ENCODE measurements at regions not wholly inside any gene's neighbourhood (a gene's known extent, or its start where the extent isn't known, plus 50 kb on each side); places are given as distances from the start of the nearest gene placed in this dataset.

- DNase-seq = no peak
These were observed 772.2 kb upstream of the ALCAM start for GRCh38 chr3:104594491-104594890.

GRCh38 chr3:104596054-104596453 lies 770.7 kb upstream of the ALCAM start:
- no peak for DNase-seq

GRCh38 chr3:104596551-104596950 lies 770.2 kb upstream of the ALCAM start:
- peak; percentile 53 for DNase-seq

GRCh38 chr3:104598848-104599511 lies 767.7 kb upstream of the ALCAM start:
- no peak for DNase-seq

- peak; percentile 12 for DNase-seq
These were observed 762.2 kb upstream of the ALCAM start for GRCh38 chr3:104604326-104605010.

GRCh38 chr3:104606812-104607211 lies 759.9 kb upstream of the ALCAM start:
- no peak for DNase-seq

GRCh38 chr3:104610730-104611652 lies 755.7 kb upstream of the ALCAM start:
- DNase-seq = no peak

- no peak for DNase-seq
These were observed 754.5 kb upstream of the ALCAM start for GRCh38 chr3:104612218-104612617.

- no peak for DNase-seq
These were observed 752.1 kb upstream of the ALCAM start for GRCh38 chr3:104614564-104614963.

GRCh38 chr3:104628185-104628789 lies 738.4 kb upstream of the ALCAM start:
- peak; percentile 64 for DNase-seq

GRCh38 chr3:104629038-104629437 lies 737.7 kb upstream of the ALCAM start:
- peak; percentile 87 for DNase-seq

- DNase-seq = no peak
These were observed 735.5 kb upstream of the ALCAM start for GRCh38 chr3:104631254-104631653.

- no peak for DNase-seq
These were observed 734.2 kb upstream of the ALCAM start for GRCh38 chr3:104632521-104632920.

- no peak for DNase-seq
These were observed 733.8 kb upstream of the ALCAM start for GRCh38 chr3:104632947-104633346.

GRCh38 chr3:104635872-104636580 lies 730.7 kb upstream of the ALCAM start:
- DNase-seq = no peak

- no peak for DNase-seq
These were observed 723.9 kb upstream of the ALCAM start for GRCh38 chr3:104642827-104643226.

GRCh38 chr3:104646196-104646595 lies 720.5 kb upstream of the ALCAM start:
- no peak for DNase-seq

GRCh38 chr3:104648823-104649222 lies 717.9 kb upstream of the ALCAM start:
- no peak for DNase-seq

GRCh38 chr3:104669083-104669482 lies 697.6 kb upstream of the ALCAM start:
- no peak for DNase-seq

- no peak for DNase-seq
These were observed 694.4 kb upstream of the ALCAM start for GRCh38 chr3:104672331-104672730.

GRCh38 chr3:104673981-104674380 lies 692.7 kb upstream of the ALCAM start:
- DNase-seq = peak; percentile 44

GRCh38 chr3:104676241-104676640 lies 690.5 kb upstream of the ALCAM start:
- DNase-seq = peak; percentile 41
